ENCODE measurements at regions not wholly inside any gene's neighbourhood (a gene's known extent, or its start where the extent isn't known, plus 50 kb on each side); places are given as distances from the start of the nearest gene placed in this dataset.

DNA sequence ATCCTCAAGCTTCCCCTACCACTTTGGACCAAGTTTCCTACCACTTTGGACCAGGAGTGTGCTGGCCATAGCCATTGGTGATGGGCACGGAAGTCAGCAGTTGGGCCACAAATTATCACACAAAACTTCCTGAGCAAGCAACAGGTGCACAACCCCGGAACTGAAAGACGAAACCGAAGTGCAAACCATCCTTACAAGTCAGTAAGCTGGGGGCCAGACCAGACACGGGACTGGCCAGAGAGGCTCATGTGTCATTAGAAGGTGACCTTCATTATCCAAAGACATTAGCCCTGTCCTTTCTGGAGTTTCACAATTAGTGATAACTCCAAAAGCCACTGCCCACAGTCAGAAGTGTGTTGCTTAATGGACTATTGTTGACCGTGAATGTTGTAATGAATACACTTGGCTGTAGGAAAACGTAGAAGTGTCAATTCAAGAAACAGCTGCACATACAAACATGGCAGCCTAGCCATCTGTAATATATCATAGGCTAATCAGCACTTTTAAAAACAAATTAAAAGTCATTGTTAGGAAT is 244.1 kb upstream of the IRS2 start:
- TF ChIP-seq, protein P1, sequence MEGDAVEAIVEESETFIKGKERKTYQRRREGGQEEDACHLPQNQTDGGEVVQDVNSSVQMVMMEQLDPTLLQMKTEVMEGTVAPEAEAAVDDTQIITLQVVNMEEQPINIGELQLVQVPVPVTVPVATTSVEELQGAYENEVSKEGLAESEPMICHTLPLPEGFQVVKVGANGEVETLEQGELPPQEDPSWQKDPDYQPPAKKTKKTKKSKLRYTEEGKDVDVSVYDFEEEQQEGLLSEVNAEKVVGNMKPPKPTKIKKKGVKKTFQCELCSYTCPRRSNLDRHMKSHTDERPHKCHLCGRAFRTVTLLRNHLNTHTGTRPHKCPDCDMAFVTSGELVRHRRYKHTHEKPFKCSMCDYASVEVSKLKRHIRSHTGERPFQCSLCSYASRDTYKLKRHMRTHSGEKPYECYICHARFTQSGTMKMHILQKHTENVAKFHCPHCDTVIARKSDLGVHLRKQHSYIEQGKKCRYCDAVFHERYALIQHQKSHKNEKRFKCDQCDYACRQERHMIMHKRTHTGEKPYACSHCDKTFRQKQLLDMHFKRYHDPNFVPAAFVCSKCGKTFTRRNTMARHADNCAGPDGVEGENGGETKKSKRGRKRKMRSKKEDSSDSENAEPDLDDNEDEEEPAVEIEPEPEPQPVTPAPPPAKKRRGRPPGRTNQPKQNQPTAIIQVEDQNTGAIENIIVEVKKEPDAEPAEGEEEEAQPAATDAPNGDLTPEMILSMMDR (conservative IDR thresholded peaks at IDR 0.05; ENCODE audit: low read length): no peak
- TF ChIP-seq EZH2phosphoT487 (IDR thresholded peaks at IDR 0.05; ENCODE audit: borderline replicate concordance, low read depth, low read length): no peak
